NCI-H748 treated with DMSO at 0.1 percent for 48 hours (cell line): ENCODE measurements at regions not wholly inside any gene's neighbourhood (a gene's known extent, or its start where the extent isn't known, plus 50 kb on each side); places are given as distances from the start of the nearest gene placed in this dataset.
"Not testable (repeated sequence)": the region's sequence is repeated elsewhere in the genome, so short reads cannot be mapped to it uniquely, and the experiment has no call there.

Experiments
- DNase-seq: peaks from one replicate; lab custom pipeline; 2025; lab: John Stamatoyannopoulos, UW

- no peak for DNase-seq
Measured at GRCh38 chr12:29957835-29958234, 174.1 kb upstream of the TMTC1 start.

GRCh38 chr12:29945904-29946303 is 162.2 kb upstream of the TMTC1 start:
- DNase-seq = no peak

GRCh38 chr12:29944269-29945000 is 160.7 kb upstream of the TMTC1 start:
- peak; percentile 84 for DNase-seq

GRCh38 chr12:29943683-29944082 is 159.9 kb upstream of the TMTC1 start:
- no peak for DNase-seq

GRCh38 chr12:29940811-29941210 is 157.1 kb upstream of the TMTC1 start:
- no peak for DNase-seq

- DNase-seq = no peak
Measured at GRCh38 chr12:29930503-29930902, 146.8 kb upstream of the TMTC1 start.

GRCh38 chr12:29929295-29929694 is 145.6 kb upstream of the TMTC1 start:
- DNase-seq = peak; percentile 26

GRCh38 chr12:29921307-29921706 is 137.6 kb upstream of the TMTC1 start:
- no peak for DNase-seq

GRCh38 chr12:29908157-29908556 is 124.4 kb upstream of the TMTC1 start:
- DNase-seq = no peak

- no peak for DNase-seq
Measured at GRCh38 chr12:29907461-29907860, 123.7 kb upstream of the TMTC1 start.

GRCh38 chr12:29902043-29902442 is 118.3 kb upstream of the TMTC1 start:
- no peak for DNase-seq

GRCh38 chr12:29901585-29901984 is 117.8 kb upstream of the TMTC1 start:
- no peak for DNase-seq

GRCh38 chr12:29899212-29899931 is 115.6 kb upstream of the TMTC1 start:
- no peak for DNase-seq

GRCh38 chr12:29895966-29896365 is 112.2 kb upstream of the TMTC1 start:
- DNase-seq = no peak

GRCh38 chr12:29893002-29893401 is 109.3 kb upstream of the TMTC1 start:
- no peak for DNase-seq

- no peak for DNase-seq
Measured at GRCh38 chr12:29891792-29892191, 108.0 kb upstream of the TMTC1 start.

- DNase-seq = peak; percentile 8
Measured at GRCh38 chr12:29889737-29890136, 106.0 kb upstream of the TMTC1 start.

GRCh38 chr12:29888777-29889176 is 105.0 kb upstream of the TMTC1 start:
- no peak for DNase-seq

GRCh38 chr12:29884957-29885356 is 101.2 kb upstream of the TMTC1 start:
- not testable (repeated sequence) for DNase-seq

- no peak for DNase-seq
Measured at GRCh38 chr12:29883941-29884554, 100.3 kb upstream of the TMTC1 start.

GRCh38 chr12:29883525-29883924 is 99.8 kb upstream of the TMTC1 start:
- no peak for DNase-seq

GRCh38 chr12:29882846-29883245 is 99.1 kb upstream of the TMTC1 start:
- DNase-seq = no peak

GRCh38 chr12:29880987-29881386 is 97.2 kb upstream of the TMTC1 start:
- no peak for DNase-seq
